NCI-H2196 (cell line): ENCODE measurements at regions not wholly inside any gene's neighbourhood (a gene's known extent, or its start where the extent isn't known, plus 50 kb on each side); places are given as distances from the start of the nearest gene placed in this dataset.
"Not testable (repeated sequence)": the region's sequence is repeated elsewhere in the genome, so short reads cannot be mapped to it uniquely, and the experiment has no call there.

Source experiments
- DNase-seq: peaks from one replicate; lab custom pipeline; 2025; ENCODE audit not compliant: unreplicated experiment; lab: John Stamatoyannopoulos, UW

GRCh38 chr2:234251326-234252271 is 201.1 kb downstream of the SPP2 start:
- peak; percentile 80 for DNase-seq

- no peak for DNase-seq
These were observed 200.4 kb downstream of the SPP2 start for GRCh38 chr2:234250926-234251325.

- no peak for DNase-seq
These were observed 199.4 kb downstream of the SPP2 start for GRCh38 chr2:234249873-234250272.

- DNase-seq: no peak
These were observed 198.7 kb downstream of the SPP2 start for GRCh38 chr2:234249034-234249735.

- not testable (repeated sequence) for DNase-seq
These were observed 197.8 kb downstream of the SPP2 start for GRCh38 chr2:234248213-234248710.

- DNase-seq: no peak
These were observed 197.1 kb downstream of the SPP2 start for GRCh38 chr2:234247453-234248180.

- no peak for DNase-seq
These were observed 195.4 kb downstream of the SPP2 start for GRCh38 chr2:234245945-234246344.

GRCh38 chr2:234243871-234244565 is 193.5 kb downstream of the SPP2 start:
- DNase-seq: no peak

GRCh38 chr2:234242459-234242836 is 191.9 kb downstream of the SPP2 start:
- DNase-seq: no peak

- no peak for DNase-seq
These were observed 191.4 kb downstream of the SPP2 start for GRCh38 chr2:234241656-234242458.

GRCh38 chr2:234240917-234241316 is 190.4 kb downstream of the SPP2 start:
- DNase-seq: no peak

- no peak for DNase-seq
These were observed 184.7 kb downstream of the SPP2 start for GRCh38 chr2:234235191-234235590.

- DNase-seq: no peak
These were observed 181.0 kb downstream of the SPP2 start for GRCh38 chr2:234231460-234231859.

GRCh38 chr2:234219046-234219310 is 168.5 kb downstream of the SPP2 start:
- no peak for DNase-seq

GRCh38 chr2:234218266-234219045 is 168.0 kb downstream of the SPP2 start:
- no peak for DNase-seq

GRCh38 chr2:234212534-234212933 is 162.0 kb downstream of the SPP2 start:
- no peak for DNase-seq

- DNase-seq: no peak
These were observed 161.3 kb downstream of the SPP2 start for GRCh38 chr2:234211797-234212196.

- no peak for DNase-seq
These were observed 156.2 kb downstream of the SPP2 start for GRCh38 chr2:234206738-234207137.

GRCh38 chr2:234204480-234204879 is 154.0 kb downstream of the SPP2 start:
- no peak for DNase-seq
